Kidney epithelial cell (primary cell): ENCODE measurements at regions not wholly inside any gene's neighbourhood (a gene's known extent, or its start where the extent isn't known, plus 50 kb on each side); places are given as distances from the start of the nearest gene placed in this dataset.

ENCODE experiments used
- DNase-seq: peaks from one replicate; pipeline ENCODE4 v3.0.0-alpha.2; 2010; ENCODE audit warnings: low read depth
- H3K27me3 ChIP-seq: 2 replicates; pipeline ENCODE4 v1.6.0; 2011; ENCODE audit warnings: low read length; ENCODE audit not compliant: control insufficient read depth, insufficient read depth
- H3K36me3 ChIP-seq: 2 replicates; pipeline ENCODE4 v1.5.1; 2011; ENCODE audit warnings: low read length; ENCODE audit not compliant: control insufficient read depth, insufficient read depth
- H3K4me3 ChIP-seq: 2 replicates; pipeline ENCODE4 v1.5.1; 2011; ENCODE audit warnings: low read depth, mild to moderate bottlenecking, control low read depth, low read length
- CTCF ChIP-seq: IDR thresholded peaks from 2 replicates; pipeline ENCODE4 v1.5.1; 2011; ENCODE audit warnings: mild to moderate bottlenecking, moderate library complexity, low read length, control low read depth, inconsistent platforms; ENCODE audit not compliant: insufficient read depth, poor library complexity, severe bottlenecking

DNA sequence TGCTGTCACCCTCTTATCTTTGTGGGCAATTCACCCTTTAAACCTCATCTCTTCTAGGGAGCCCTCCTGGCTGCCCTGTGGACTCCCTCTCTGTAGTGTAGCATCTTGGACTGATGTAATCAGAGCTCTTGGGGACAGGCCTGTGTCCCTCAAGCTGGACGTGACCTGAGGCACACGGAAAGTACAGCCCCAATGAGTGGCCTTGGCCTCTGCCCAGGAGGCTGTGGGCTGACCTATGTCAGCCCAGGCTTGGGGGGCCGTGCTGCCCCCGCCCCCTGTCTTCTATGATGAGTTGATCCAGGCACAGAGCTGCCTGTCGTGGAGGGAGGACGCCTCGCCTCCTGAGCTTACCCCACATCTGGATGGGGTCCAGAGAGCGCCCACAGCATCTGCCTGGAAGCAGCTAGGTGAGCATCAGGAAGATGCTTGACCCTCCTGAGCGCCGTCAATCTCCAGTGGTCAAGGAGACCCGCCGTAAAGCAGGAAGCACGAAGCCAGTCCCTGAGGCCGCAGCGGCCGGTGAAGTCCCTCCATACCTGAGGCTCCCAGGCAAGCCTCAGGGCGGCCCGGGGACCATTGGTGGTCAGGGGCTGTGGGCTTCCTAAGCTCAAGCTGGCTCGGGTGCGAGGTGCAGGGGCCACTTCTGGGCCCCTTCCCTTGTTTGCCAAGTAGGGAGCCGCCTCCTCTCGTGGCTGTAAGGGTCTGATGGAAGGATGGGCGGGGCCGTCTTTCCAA is 1136.9 kb downstream of the BRD1 start:
- H3K36me3 ChIP-seq, result no peaks in the 10 kb centered on the region
- no peak for DNase-seq
- TF ChIP-seq CTCF, result no peak
- no peaks in the 10 kb centered on the region for H3K27me3 ChIP-seq
- no peak overlapping the region for H3K4me3 ChIP-seq

DNA sequence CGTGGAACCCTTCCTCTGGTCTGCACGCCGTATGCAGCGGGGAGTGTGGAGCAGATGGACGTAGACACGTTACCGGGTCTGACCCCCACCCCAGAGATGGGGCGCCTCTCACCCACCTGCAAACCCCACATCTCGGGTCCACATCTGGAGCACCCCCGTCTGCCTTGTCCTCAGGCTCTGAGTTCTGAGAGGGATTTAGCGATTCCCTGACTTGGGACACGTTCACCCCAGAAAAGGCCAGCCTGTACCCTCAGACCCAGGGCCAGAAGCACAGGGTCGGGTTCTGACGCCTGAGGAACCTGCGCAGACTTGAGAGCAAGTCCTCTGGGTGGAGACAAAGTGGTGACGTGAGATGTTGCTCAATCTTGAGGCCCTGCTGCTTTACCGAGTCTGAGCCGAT is 1138.5 kb downstream of the BRD1 start:
- no peaks in the 10 kb centered on the region for H3K27me3 ChIP-seq
- no peak for DNase-seq
- no peaks in the 10 kb centered on the region for H3K36me3 ChIP-seq
- TF ChIP-seq CTCF, result no peak
- no peak overlapping the region for H3K4me3 ChIP-seq

GRCh38 chr22:48688366-48688765 is 1139.3 kb downstream of the BRD1 start:
- no peaks in the 10 kb centered on the region for H3K27me3 ChIP-seq
- no peak overlapping the region for H3K4me3 ChIP-seq
- TF ChIP-seq CTCF, result no peak
- no peak for DNase-seq
- H3K36me3 ChIP-seq, result no peaks in the 10 kb centered on the region

DNA sequence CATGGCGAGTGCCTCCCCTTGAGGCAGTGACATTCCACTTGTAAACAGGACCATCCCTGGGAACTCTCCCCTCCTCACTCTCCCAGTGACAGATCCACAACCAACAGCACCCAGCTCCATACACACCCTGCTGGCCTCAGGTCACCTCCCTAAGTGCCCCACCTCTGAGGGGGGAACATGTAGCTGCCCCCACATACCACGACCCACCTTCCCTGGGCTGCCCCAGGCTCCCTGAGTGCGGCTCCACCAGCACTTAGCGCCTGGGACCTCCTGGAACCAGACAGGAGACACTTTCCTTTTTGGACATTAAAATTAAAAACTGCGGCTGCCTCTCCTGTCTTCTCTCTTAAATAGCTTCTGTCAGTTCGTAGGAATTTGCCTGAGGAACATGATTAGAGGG is 1140.1 kb downstream of the BRD1 start:
- Histone ChIP-seq H3K4me3 (no peak overlapping the region), H3K36me3 (no peaks in the 10 kb centered on the region), H3K27me3 (no peaks in the 10 kb centered on the region)
- no peak for TF ChIP-seq CTCF
- DNase-seq, result no peak

- TF ChIP-seq CTCF, result no peak
- Histone ChIP-seq H3K27me3 (no peaks in the 10 kb centered on the region), H3K4me3 (no peak overlapping the region), H3K36me3 (no peaks in the 10 kb centered on the region)
- no peak for DNase-seq
These were observed 1140.9 kb downstream of the BRD1 start for GRCh38 chr22:48686694-48687302.

DNA sequence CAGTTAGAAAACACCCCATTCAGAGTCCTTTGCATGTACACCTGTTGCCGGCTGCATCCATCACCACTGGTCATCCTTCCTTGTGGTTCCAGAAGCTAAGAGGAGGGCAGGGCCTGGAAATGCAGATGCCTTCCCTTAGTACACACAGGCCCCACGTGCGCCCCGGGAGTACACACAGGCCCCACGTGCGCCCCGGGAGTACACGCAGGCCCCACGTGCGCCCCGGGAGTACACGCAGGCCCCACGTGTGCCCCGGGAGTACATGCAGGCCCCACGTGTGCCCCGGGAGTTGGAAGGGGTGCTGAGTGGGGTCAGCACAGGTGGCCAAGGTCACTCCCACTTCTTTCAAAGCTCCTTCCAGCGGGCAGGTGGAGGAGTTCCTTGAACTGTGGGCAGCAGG is 1141.9 kb downstream of the BRD1 start:
- DNase-seq, result no peak
- Histone ChIP-seq H3K27me3 (no peaks in the 10 kb centered on the region), H3K36me3 (no peaks in the 10 kb centered on the region), H3K4me3 (no peak overlapping the region)
- no peak for TF ChIP-seq CTCF
